ENCODE measurements at regions not wholly inside any gene's neighbourhood (a gene's known extent, or its start where the extent isn't known, plus 50 kb on each side); places are given as distances from the start of the nearest gene placed in this dataset.

- TF ChIP-seq ZNF274 (IDR thresholded peaks at IDR 0.05; ENCODE audit: insufficient read depth, insufficient read length): no peak
Observed at GRCh38 chr4:28479666-28480065, 1619.0 kb downstream of the STIM2 start (continued).

- ChIA-PET CTCF (no interaction called here), SMC1A (ENCODE audit: uncharacterized antibody, unreplicated experiment) (no interaction called here), POLR2A (no interaction called here), RAD21 (ENCODE audit: unreplicated experiment) (no interaction called here)
- BruUV-seq (replicated peaks): no TSS peak
- intact Hi-C loops (cut with micrococcal nuclease; ENCODE audit: unreplicated experiment) (no loop called here), in situ Hi-C loops (cut with MboI) (no loop called here)
- no peaks in the 10 kb centered on the region for H3K36me3 ChIP-seq (ENCODE audit: control insufficient read depth in 2 of 2, insufficient read depth in 2 of 2, low read length in 1 of 2)
- H3K4me3 ChIP-seq: no peak overlapping the region
- no peaks in the 10 kb centered on the region for H3K79me2 ChIP-seq (ENCODE audit: control insufficient read depth, insufficient read depth, low read length)
- no peak overlapping the region for H2AFZ ChIP-seq (ENCODE audit: control insufficient read depth, low read depth, low read length)
- no peaks in the 10 kb centered on the region for H3K9me3 ChIP-seq (replicated peaks; ENCODE audit: control insufficient read depth, insufficient read depth, low read length)
- TF ChIP-seq TCF12 (IDR thresholded peaks at IDR 0.05; ENCODE audit: low read depth, low read length) (no peak), TAF1 (IDR thresholded peaks at IDR 0.05; ENCODE audit: borderline replicate concordance, low read depth, low read length) (no peak), ATF7 (IDR thresholded peaks at IDR 0.05; ENCODE audit: low read depth) (no peak), BACH1 (IDR thresholded peaks at IDR 0.05; ENCODE audit: borderline replicate concordance) (no peak), E2F8 (IDR thresholded peaks at IDR 0.05; ENCODE audit: low read depth, partially characterized antibody) (no peak), SMAD5 (IDR thresholded peaks at IDR 0.05; ENCODE audit: low read depth) (no peak), ELK1 (IDR thresholded peaks at IDR 0.05; ENCODE audit: low read depth, low read length) (no peak), RCOR1 (conservative IDR thresholded peaks at IDR 0.05; ENCODE audit: low read depth, low read length) (no peak), EZH2 (IDR thresholded peaks at IDR 0.05; ENCODE audit: borderline replicate concordance, control insufficient read depth, low read depth, low read length) (no peak), BMI1 (IDR thresholded peaks at IDR 0.05; ENCODE audit: borderline replicate concordance) (no peak), SMAD1 (IDR thresholded peaks at IDR 0.05; ENCODE audit: low read depth, partially characterized antibody) (no peak), KLF5 (IDR thresholded peaks at IDR 0.05; ENCODE audit: partially characterized antibody) (no peak), POU2F2 (IDR thresholded peaks at IDR 0.05; ENCODE audit: borderline replicate concordance, low read depth, low read length) (no peak), NFYB (IDR thresholded peaks at IDR 0.05; ENCODE audit: insufficient read depth, low read depth, low read length) (no peak), SIX5 (IDR thresholded peaks at IDR 0.05; ENCODE audit: low read depth, low read length, severe bottlenecking) (no peak)
- WGBS (ENCODE audit: insufficient coverage, insufficient replicate concordance, low lambda C conversion rate, missing lambda C conversion rate): 35% methylated on average over 4 of the region's 4 CpGs
- DNase-seq (ENCODE audit: low read depth, low spot score): no peak
- no peaks in the 10 kb centered on the region for H3K27me3 ChIP-seq (replicated peaks in 1 of 2; ENCODE audit: control insufficient read depth in 2 of 2, insufficient read depth in 2 of 2, low read length in 1 of 2)
- no peak for FAIRE-seq
- H3K4me2 ChIP-seq (ENCODE audit: control insufficient read depth, insufficient read depth): no peak overlapping the region
- no peaks in the 10 kb centered on the region for H4K20me1 ChIP-seq (ENCODE audit: control insufficient read depth, insufficient read depth)
- no peak overlapping the region for H3K9ac ChIP-seq (ENCODE audit: control insufficient read depth, insufficient read depth, low read length)
- no peak for ATAC-seq
- no peaks in the 10 kb centered on the region for H3K4me1 ChIP-seq (ENCODE audit: control insufficient read depth, insufficient read depth, low read length)
- no peak overlapping the region for H3K27ac ChIP-seq (ENCODE audit: control insufficient read depth, insufficient read depth)
Observed at GRCh38 chr4:28481565-28481964, 1620.9 kb downstream of the STIM2 start.

Measured in GM12878 (cell line).